Left hindlimb (tissue), 1 donor: ENCODE measurements at regions not wholly inside any gene's neighbourhood (a gene's known extent, or its start where the extent isn't known, plus 50 kb on each side); places are given as distances from the start of the nearest gene placed in this dataset.

Source experiments
- DNase-seq: peaks from one replicate; pipeline ENCODE4 v3.0.0-alpha.2; 2018

DNA sequence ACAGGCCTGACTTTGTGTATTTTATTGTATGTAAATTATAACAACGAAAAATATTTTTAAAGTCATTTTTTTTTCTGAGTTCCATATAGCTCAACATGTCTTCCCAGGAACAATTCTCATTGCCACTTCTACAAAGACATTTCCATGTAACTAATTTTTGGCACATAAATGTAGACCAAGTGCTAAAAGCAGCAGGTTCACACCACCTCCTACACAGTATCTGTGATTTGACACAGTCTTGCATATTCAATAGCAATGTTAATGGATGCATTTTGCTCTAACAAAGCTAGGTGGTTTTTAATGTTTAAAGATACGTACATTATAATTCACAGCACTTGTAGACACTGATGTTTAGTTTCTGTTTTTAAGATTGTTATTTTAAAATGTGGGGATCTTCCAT lies 346.5 kb downstream of the GPAM start:
- DNase-seq = no peak

DNA sequence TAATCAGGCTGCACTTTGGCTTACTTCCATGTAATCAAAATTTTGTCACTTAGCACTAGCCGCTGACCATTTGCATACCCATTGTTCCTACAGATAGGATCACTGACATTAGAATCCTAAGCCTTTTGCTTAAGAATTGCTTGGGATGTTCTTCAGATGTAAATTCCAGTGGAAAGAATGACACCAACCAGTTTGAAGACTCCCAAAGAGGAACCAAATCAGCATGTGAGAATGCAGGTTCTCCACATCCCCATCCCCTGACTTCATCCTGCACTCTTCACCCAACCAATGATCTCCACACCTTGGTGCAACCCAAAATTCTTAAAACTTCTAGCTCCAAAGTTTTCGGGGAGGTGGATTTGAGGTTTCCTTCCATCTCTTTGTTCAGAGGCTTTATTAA lies 345.6 kb downstream of the GPAM start:
- no peak for DNase-seq

GRCh38 chr10:111840546-111840945 lies 343.0 kb downstream of the GPAM start:
- DNase-seq = no peak

DNA sequence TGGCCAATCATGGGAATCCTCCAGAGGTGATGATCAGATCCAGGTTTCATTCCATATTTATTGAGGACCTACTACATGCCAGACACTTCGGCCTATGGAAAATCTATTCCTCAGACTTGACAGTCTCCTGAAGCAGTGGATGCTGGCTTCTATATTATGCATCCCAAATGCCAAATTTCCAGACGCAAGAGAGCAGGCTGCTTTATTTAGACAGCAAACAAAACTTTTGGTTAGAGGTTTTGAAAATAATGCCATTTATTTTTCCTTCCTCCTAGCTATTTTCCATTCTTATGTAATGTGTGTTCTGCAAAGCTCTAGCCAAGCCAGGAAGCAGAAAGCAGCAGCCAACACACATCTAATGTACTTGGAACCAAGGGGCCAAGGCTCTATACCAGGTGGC lies 330.8 kb downstream of the GPAM start:
- no peak for DNase-seq

DNA sequence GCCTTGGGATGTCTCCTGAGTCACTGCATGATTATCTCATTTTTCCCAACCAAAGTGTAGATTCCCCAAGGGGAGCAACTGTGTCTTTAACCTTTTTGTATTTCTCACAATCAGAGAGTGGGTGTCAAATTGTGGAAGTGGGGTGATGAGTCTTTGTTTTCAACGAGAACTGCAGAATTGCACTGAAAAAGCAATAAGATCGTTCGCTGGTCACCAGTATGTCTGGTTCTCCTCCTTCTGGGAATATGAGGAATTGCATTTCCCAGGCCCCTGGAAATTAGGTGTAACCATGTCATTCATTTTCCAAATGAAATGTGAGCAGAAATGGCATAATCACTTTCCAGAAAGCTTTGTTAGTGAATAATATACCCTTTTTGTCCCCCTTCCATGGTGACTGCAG lies 326.9 kb downstream of the GPAM start:
- no peak for DNase-seq

DNA sequence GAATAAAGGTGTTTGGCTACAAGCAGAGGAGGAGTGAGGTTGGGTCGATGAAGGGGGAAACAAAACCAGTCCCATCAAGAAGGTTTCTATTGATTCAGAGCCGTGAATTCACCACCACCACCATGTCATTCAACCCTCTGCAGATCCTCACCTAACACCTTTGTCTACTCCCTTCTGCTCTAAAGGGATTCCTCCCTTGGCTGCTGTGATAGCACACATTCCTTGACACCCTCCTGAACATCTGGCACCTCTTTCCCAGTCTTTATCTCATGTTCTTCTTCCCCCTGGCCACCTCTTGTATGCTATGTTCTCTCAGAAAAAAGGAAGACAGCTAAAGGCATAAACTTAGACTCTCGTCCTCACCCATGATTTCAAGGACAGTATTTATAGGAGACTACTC lies 318.0 kb downstream of the GPAM start:
- DNase-seq = no peak

DNA sequence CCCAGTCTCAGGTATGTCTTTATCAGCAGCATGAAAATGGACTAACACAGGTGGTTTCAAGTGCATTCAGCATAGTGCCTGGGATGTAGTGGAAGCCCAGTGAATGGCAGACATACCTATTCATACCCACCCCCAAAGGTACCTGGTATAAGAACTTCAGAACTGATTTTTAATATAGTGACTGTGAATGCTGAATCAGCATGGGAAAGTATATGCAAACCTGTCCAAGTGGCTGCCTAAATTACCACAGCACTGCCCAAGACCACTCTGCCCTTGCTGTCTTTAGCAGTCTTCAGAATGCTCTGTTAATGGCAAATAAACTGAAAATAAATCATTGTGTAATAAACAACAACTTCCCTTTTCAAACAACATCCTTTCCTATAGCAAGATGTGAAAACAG lies 312.1 kb downstream of the GPAM start:
- DNase-seq = no peak

DNA sequence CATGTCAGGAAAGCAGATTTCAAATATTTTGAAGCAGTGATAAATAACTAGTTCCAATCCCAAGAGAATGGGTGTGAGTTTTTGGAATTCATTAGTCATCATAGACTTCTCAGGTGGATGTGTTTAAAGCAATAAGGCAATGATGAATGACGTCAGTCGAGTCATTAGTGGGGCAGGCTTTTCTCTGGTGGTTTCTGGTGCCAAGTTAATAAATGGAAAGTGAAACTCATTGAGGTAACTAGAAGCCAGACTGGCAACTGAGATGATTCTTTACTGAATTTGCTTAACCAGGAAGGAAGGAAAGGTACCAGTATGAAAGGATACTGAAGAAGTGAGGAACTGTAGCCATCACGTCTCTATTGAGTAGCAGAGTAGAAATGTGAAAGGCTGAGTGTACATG lies 311.0 kb downstream of the GPAM start:
- DNase-seq = no peak

DNA sequence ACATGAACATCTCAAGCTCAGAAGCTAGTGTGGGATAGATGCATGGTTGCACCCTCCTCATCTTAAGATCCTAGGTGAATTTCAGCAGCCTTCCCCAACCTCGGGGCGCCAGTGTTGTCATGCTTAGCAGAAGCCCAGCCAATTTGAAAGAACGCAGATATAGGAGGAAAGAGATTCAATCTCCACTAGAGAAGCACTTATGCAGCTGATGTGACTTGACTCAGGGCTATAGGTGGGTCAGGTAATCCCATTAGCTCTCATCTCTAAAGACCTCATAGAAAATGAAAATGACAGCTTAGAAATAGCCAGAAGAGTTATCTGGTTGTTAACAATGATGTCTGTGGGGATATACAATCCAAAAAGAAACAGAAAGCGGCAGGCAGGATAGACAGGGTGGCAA lies 310.5 kb downstream of the GPAM start:
- DNase-seq = no peak

DNA sequence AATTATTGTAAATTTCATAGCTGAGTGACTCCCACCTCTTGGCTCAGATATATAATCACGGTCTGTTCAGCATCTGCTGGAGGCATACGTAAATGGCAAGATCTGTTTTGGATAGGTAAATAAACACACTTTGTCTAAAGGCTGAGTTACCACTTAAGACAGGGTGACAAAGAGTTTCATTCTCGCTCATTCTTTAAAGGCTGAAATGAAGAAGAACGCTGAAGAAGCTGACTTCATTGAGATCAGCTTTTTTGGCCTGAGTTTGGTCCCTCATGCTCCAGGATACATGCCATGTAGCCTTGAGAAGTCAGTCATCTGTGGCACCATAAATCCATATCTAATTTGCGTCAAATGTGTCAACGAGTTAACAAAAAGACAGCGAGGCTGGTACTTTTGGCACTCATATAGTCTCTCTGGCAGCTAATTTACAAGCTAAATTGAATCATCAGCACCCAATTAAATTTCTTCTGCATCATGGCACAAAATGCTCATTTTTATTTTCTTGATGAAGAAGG lies 309.9 kb downstream of the GPAM start:
- no peak for DNase-seq

- DNase-seq = no peak
Measured at GRCh38 chr10:111874576-111874975, 309.0 kb downstream of the GPAM start.

DNA sequence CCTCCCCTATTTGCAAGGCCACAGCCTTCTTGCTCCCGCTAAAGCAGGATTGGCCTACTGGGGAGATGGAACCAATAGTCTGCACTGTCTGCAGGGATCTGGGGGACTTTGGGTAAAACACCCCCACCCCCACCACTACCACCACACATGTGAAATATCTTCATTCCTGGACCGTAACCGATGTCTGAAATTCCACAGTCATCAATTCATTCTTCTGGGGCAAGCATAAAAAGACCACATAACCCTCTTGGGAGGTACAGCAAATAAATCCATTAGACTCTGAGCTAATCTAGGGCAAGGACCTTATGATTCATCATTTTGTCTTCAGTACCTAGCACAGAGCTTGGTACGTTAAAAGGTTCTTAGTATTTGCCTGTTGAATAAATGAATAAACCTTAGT lies 307.8 kb downstream of the GPAM start:
- no peak for DNase-seq

DNA sequence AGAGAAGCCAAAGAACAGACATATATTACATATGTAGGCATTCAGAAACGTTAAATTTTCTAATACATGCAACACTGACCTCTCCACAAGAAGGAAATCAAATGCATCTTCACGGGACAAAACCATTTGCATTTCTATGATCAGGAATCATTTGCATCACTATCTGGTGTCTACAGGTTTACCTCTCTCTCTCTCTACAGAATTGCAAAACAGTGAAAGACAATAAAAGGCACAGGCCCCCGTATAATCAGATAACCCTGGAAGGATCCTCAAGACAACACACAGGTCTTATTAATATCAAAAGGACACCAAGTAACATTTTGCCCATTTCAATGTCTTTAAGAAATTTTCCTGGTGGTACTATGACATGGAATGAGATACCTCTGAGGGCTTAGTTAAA lies 306.3 kb downstream of the GPAM start:
- DNase-seq = no peak

GRCh38 chr10:111879969-111880368 lies 303.6 kb downstream of the GPAM start:
- DNase-seq = no peak

GRCh38 chr10:111885046-111885445 lies 298.5 kb downstream of the GPAM start:
- DNase-seq = no peak

GRCh38 chr10:111885919-111886318 lies 297.6 kb downstream of the GPAM start:
- DNase-seq = no peak

GRCh38 chr10:111887266-111887665 lies 296.3 kb downstream of the GPAM start:
- DNase-seq = no peak

DNA sequence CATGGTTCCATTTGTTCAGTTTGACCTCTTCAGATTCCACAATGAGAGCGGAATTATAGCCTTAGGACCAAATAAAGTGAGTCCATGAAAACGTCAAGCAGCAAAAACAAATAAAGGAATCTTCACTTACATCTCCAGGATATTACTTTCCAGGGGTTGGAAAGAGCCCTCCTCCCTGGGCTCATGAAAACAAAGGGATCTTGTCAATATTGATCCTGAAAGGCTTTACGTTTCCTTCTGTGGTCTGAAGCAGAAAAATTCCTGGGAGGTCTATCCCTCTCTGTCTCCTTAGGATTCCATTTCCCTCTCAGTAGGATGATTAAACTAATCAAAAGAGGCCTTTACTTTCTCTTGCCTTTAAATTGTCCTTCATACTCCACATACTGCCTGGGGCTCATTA lies 293.5 kb downstream of the GPAM start:
- no peak for DNase-seq

GRCh38 chr10:111916011-111916410 lies 267.6 kb downstream of the GPAM start:
- DNase-seq = no peak

DNA sequence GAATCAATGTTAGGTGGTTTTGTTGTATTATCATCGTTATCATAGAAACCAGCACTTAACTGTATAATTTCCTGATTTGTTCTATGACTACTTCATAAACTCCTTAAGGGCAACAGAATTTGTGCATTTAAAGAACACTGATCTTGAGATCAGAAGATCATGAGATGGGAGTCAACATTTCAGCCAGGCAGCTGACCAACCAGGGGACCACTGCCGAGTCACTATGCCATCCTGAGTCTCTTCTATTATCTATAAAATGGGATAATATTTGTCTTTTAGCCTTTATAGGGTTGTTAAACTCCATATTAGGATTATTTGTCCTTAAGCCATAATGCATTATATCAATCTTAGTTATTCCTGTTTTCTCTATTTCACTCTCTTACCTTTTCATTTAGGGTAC lies 261.7 kb downstream of the GPAM start:
- DNase-seq = no peak

GRCh38 chr10:111923032-111923431 lies 260.5 kb downstream of the GPAM start:
- no peak for DNase-seq

DNA sequence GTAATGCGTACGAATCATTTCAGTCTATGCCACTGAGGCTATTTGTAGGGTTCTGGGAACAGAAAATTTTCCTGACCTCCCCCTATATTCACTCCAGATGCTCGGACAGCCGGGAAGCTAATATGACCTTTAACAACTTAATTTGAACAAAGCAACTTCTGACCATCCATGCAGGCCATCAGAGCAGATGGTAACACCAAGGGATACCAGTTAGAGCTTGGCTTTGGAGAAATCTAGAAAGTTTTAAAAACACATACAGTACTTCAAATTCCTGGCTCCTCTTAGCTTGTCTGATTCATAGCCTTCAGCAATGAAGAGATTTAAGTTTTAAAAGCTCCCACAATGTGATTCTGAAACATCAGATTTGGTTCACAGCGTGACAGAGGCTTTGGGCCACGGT lies 257.3 kb downstream of the GPAM start:
- DNase-seq = no peak

- no peak for DNase-seq
Measured at GRCh38 chr10:111933937-111934336, 249.6 kb downstream of the GPAM start.

DNA sequence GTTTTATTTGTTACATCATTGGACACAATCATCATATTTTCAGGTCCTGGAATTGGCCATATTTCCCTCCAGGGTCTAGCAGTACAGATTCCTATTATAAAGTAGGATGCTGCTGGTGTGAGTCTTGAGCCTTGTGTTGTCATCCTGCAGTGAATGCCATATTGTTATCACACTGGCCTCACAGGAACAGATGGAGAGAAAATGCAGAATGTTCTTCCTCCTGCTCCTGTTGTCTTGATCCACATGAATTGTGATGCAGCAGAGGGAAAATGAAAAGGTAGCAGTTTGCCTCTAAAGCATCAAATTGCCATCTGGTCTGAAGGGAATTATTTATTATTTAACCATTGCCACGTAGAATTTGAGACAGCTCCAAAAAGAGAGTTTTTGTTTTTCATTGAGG lies 248.6 kb downstream of the GPAM start:
- DNase-seq = no peak

- DNase-seq = no peak
Measured at GRCh38 chr10:111936143-111936542, 247.4 kb downstream of the GPAM start.

GRCh38 chr10:111944331-111944730 lies 239.2 kb downstream of the GPAM start:
- DNase-seq = no peak
